Epithelial cell of prostate (primary cell): ENCODE measurements at regions not wholly inside any gene's neighbourhood (a gene's known extent, or its start where the extent isn't known, plus 50 kb on each side); places are given as distances from the start of the nearest gene placed in this dataset.

Experiments used
- DNase-seq: peaks from one replicate; pipeline ENCODE4 v3.0.0-alpha.2; 2011; ENCODE audit warnings: low read depth, low spot score
- H3K27ac ChIP-seq: fragments of 450-650 bp; 2 replicates; pipeline ENCODE4 v1.5.1; 2017; ENCODE audit warnings: mild to moderate bottlenecking

DNA sequence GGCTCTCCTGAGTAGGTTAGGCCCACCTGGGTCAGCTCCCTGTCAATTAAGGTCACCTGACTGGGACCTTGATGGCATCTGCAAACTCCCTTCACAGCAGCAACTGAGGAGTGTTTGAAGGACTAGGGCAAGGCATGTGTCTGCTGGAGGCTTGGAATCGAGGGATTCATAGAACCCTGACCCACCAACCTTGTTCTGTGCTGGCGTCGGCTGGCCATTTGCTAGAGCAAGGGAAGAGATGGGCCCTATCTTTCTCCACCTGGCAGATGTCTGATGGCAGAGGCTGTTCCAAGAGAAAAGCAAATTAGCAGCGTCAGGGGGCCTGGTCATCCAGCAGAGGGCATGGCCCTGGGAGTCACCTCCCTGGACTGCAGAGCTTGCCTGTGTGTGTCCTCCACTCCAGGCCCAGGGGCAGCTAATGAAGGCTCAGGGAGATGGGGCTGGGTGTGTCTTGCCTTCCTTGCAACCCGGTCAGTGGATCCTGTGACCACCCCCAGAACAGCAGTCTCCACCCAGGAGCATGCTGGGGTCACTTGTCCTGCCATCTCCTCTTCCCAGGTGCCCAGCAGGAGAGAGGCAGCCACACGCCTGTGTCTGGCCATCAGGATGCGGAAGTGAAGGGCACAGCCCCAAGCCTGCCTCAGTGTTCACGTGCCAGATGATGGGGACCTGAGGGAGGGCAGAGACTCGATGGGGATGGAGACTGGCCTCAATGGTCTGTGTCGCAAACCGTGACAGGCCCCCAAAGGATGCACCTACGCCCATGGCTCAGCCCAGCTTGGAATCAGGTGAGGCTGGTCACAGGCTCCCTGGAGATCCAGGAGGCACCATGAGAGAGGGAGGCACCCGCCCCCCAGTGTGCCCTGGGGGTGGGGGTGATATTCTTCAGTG, 53.9 kb downstream of the BARX1 start:
- DNase-seq: no peak
- no peak overlapping the region for H3K27ac ChIP-seq

DNA sequence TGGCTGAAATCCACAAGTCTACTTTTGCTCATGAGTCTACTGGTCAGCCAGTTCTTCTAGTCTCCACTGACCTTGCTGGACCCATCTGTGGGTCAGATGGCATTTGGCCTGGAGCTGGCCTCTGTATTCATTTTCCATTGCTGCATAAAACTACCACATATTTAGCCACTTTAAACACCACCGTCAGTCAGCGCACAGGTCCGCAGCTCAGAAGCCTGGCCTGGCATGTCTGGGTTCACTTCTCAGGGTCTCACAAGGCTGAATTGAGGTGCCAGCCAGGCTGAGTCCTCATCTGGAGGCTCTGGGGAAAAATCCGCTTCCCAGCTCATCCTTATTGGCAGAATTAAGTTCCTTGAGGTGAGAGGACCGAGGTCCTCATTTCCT, 54.7 kb downstream of the BARX1 start:
- no peak for DNase-seq
- H3K27ac ChIP-seq: no peak overlapping the region

DNA sequence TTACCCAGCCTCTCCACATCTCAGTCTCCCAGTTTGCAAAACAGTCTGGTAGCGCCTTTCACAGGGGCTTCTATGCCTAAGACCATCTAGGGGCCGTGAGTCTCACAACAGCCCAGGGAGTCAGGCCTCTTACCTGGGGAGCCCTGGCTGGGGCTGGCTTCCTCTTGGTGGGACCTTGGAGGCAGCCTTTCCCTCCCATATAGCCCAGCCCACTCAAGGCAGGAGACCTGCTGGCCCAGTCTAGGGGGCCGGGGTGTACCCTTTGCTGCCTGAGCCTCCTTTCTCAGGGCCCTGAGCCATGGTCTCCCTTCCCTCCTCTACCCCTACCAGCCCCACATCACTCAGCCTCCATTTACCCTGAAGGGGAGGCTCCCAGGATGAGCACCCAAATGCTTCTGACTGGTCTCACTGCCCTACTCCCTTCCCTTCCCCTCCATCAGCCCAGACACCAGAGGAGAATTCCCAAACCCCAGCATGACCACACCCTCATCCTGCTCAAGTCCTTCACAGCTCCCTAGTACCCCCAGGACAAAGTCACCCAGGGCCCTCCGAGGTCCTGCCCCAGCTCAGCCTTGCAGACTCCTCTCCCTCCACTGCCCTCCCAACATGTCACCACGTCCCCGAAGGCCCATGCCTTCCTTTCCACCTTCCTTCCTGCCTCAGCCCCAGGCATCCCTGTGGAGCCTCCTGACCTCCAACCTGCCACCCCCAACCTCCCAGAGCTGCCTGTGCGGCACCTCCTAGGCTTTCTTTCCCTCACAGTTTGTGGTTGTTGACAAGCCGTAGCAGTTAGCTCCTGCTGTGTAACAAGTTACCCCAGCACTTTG, 55.3 kb downstream of the BARX1 start:
- H3K27ac ChIP-seq: no peak overlapping the region
- DNase-seq: no peak

DNA sequence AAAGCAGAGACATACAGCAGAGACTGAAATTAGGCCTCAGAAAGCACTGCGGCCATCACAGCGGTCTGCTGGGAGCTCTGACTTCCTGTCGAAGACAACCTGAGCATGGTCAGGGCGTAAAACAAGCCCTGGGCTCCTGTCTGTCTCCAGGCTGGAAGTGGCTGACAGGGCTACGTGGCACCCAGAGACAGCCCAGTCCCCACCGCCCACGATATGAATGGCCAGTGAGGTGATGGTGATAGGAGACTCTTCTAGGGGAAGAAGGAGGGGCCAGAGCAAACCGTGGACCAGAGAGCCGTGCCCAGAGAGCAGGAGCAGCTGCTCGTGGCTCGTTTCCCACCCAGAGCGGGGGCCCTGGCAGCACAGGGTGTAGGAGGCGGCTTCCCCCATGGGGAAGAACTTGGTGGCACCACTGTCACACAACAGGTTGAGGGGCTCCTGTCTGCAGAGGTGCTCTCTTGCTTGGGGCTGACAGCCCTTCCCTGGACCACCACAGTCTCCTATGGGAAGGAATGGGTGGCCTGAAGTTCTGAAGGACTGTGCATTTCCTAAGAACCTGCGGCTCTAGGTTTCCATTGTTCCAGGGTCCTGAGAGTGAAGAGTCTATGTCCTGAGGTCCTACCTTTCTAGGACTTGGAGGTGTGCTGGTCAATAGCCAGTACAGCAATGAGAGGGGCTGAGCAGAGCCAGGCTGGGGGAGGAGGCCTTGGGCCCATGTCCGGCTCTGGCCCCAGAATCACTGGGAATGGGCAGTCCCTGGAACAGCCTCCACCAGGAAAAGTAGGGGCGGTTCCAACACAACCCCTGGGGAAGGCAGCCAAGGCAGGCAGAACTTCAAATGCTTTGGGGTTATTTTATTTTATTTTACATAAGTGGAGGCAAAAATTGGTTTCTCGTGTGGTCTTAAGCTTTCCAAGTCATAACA, 56.4 kb downstream of the BARX1 start:
- DNase-seq: no peak
- no peak overlapping the region for H3K27ac ChIP-seq

DNA sequence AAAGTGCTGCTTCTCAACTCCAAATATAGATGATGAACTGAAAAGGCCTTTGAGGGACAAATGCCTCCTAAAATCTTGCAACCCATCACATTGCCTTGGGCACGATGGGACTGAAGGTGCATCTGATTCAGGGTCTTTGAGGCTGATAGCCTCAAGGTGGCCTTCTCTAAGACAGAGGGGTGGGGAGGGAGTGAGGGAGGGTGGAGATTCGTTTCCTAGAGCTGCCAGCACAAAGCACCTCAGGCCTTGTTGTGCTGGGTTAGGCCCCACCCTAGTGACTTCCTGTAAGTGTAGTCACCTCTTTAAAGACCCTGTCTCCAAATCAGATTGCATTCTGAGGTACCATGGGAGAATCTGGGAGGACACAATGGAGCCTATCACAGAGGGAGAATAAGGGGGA, 57.1 kb downstream of the BARX1 start:
- H3K27ac ChIP-seq: no peak overlapping the region
- DNase-seq: no peak

DNA sequence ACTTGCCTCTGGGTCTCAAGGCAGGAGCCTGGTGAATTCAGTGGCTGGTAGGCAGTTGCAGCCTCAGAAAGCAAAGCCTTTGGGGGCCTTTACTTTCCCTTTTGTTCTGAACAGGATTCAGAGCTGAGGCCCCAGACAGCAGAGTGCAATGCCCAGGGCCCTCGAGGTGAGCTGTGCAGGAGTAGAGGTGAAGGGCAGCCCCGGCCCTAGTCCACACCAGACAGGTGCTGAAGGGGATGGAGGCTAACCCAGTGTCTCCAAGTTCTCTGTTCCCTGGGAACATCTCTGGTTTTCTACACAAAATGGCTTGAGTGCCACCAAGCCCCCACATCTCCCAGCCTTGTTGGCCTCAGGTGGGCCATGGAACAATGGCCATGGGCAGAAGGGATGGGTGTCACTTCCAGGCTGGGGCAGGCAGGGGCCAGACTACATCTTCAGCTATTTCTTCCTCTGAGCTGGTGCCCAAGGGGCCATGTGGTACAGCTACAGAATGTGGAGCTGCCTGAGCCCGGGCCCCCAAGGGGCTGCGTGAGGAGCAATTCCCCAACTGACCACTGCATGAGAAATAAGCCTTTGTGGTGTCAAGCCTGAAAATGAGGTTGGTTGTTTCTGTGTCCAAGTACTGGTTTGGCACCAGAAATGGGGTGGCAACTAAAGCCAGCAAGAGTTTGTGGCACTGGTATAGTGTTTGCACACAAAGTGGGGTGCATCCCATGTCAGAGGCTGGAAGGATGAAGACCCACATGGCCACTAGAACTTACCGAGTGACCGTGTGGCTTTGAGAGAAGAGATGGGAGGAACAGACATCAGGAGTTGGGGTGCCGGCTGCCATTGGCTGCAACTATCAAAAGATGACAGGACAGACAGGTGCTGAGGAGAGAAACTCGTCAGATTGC, 57.8 kb downstream of the BARX1 start:
- no peak for DNase-seq
- no peak overlapping the region for H3K27ac ChIP-seq

DNA sequence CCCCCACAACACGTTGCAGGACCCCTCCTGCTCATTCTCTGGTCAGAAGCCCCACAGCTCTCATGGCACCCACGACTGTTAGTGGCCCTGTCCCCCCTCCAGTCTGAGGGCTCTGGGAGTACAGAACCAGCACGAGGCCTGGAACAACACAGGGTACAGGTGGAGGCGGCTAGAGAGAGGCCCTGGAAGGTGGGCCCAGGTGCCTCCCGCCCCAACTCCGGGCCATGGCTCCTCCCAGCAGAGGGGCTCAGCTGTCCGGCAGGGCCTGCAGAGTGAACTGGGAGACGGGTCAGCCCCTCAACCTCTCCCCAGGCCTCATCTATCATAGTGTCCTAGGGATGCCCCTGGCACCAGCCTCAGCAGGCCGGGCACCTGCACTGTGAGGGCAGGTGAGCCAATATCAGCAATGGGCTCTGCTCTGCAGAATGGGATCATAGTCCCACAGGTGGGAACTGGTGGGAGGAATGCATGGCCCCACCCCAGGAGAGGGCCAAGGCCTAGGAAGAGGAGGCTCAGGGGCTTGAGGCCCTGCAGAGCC, 58.6 kb downstream of the BARX1 start:
- H3K27ac ChIP-seq: no peak overlapping the region
- DNase-seq: no peak

DNA sequence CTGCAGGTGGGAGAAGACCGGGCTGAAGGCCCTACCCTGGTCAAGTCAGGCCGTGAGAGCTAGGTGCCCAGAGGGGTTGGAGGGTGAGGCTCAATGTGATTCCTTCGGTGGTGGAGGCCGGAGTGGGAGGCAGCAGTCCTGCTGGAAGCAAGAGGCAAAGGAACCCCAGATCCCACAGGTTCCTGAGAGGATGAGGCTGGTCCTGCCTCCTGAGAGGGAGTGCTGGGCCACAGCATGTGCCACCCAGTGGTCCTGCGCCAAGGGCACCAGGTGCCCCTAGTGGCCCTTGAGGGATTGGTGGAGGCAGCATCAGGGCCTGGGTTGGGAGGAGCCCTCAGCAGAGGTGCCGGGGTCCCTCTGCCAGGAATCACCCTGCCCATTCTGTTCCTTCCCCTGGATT, 59.1 kb downstream of the BARX1 start:
- H3K27ac ChIP-seq: no peak overlapping the region
- DNase-seq: no peak

DNA sequence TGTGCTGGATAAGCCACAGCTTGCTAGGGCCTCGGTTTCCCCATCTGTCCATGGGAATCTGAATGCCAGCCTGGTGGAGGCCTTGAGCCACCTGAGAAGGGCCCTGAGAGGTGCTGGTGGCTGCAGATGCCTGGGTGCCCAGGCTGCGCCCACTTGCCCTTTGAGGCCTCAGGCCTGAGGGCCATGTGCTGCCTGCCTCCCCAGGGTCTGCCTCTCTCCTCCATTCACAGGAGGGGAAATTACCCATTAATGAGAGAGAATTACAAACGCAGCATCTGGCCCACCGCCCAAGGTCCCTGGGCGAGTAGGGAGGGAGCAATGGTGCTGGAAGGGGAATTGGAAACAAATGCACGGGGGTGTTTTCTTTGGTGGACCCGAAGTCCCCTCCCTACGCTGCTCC, 59.6 kb downstream of the BARX1 start:
- no peak for DNase-seq
- H3K27ac ChIP-seq: no peak overlapping the region

DNA sequence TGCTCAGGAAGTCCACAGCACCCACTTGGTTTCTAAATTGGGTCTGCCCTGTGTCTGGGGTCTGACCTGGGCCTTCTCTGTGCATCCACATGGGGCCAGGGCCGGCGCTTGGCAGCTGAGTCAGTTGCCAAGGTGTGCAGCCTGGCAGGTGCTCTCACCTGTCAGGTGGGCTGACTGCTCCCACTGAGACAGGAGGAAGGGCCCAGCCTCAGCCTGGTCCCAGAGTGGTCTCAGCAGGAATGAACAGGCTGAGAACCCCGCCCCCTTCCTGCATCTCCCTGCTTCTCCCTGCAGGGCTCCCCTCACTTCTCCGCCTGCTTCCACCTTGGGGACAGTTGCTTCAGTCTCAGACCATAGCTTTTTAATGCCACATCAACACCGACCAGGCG, 60.5 kb downstream of the BARX1 start:
- H3K27ac ChIP-seq: no peak overlapping the region
- DNase-seq: no peak

DNA sequence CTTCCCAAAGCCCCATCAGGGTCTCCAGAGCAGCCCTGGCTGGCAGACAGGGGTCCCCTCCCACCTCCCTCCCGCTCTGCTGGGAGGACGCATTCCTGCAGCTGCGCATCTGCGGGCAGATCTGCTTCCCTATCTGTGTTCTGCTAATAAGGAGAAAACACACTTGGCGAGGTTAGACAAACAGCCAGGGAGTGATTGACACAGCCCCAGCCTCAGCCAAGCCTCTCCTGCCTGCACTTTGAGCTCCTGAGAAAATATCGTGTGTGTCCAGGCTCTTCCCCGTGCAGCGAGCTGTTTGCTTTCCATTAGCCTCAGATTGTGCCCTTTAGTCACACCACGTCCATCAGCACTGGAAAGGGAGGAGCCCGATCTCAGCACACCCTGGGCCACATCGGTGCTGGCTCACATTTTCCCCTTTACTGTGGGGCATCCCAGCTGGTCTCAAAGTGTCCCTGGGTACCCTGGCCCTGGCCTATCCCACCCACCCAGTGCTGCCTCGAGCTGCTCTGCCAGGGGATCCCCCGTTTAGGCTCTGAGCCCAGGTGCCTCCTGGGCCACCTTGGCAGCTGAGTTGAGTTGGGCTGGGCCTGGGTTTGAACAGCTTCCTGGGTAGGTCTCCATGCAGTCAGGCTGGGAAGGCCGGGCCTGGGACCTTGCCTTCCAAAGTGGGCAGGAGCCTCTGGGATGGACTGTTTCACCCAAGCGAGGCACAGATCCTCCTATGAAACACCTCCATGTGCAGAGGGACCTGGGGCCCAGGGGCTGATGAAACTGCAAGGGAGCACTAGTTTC, 61.1 kb downstream of the BARX1 start:
- H3K27ac ChIP-seq: no peak overlapping the region
- no peak for DNase-seq

DNA sequence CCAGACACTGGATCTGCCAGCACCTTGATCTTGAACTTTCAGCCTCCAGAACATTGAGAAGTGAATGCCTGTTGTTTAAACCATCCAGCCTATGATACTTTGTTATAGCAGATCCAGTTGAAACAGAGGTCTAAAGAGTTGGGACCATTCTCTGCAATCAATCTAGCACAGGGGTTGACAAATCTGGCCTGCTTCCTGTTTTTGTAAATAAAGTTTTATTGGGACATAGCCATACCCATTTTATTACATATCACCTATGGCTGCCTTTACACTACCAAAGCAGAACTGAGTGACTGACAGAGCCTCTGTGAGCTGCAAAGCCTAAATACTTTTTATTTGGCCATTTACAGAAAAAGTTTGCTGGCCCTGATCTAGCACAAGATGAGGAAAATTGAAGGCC, 62.0 kb downstream of the BARX1 start:
- H3K27ac ChIP-seq: no peak overlapping the region
- DNase-seq: no peak

DNA sequence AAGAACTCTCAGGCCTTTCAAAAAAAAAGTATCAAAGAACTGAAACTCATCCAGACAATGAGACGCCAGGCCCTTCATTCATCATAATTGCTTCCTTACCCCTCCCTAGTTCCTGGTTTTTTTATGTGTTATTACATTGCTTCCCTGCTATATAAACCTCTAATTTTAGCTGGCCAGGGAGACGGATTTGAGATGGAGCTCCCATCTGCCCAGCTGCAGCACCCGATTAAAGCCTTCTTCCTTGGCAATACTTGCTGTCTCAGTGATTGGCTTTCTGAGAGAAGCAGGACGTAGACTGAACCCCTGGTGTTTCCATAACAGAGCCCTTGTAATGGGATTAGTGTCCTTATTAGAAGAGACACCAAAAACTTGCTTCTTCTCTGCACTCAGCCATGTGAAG, 62.4 kb downstream of the BARX1 start:
- no peak for DNase-seq

DNA sequence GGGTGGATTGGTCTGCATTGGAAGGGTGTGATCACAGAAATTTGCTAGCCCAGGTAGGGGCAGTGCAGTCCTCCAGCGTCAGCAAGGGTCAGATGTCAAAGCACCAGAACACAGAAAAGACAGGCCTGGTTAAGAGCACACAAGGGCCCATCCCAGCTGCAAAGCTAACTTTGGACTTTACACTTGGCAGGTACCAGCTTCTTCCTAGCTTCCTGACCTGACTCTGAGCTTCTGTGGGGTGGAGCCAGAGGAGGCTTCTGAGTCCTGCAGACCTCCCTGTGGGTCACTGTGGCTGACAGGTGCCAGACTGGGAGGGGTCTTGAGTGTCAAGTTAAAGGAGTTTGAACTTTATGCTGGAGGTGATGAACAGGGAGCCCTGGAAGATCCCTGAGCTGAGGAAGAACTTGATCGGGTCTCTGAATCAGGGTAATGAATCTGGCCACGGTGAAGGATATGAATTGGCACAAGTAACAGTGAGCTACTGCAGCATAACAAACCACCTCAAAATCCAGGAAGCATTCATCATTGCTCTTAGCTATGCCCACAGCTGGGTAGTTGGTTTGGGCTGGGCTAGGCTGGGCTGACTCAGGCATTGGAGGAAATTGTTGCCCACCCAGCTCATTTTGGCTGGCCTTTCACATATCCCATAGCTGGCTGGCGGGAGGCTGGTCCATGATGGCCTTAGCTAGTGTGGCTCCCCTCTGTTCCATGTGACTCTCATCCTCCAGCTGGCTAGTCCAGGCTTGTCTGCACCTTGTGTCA, 63.4 kb downstream of the BARX1 start:
- no peak for DNase-seq
- no peak overlapping the region for H3K27ac ChIP-seq

More for the DNA sequence above, 62.4 kb downstream of the BARX1 start:
- no peak overlapping the region for H3K27ac ChIP-seq

DNA sequence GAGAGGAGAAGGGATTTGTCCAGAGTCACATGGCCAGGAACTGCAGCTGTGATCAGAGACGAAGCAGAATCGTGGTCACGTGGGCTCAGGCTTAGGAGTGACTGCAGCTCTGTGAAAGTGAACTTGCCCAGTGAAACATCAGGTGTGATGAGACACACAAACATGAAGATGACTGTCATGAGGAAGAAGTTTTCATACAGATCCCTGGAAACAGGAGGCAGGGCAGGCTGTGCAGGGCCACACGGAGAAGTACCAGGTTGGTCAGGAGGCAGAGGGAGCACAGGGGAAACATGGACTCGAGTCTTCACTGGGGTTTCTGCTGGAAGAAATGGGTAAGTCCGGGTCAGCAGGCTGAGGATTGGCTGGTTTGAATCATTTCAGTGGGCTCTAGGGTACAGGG, 64.1 kb downstream of the BARX1 start:
- DNase-seq: no peak
- no peak overlapping the region for H3K27ac ChIP-seq

DNA sequence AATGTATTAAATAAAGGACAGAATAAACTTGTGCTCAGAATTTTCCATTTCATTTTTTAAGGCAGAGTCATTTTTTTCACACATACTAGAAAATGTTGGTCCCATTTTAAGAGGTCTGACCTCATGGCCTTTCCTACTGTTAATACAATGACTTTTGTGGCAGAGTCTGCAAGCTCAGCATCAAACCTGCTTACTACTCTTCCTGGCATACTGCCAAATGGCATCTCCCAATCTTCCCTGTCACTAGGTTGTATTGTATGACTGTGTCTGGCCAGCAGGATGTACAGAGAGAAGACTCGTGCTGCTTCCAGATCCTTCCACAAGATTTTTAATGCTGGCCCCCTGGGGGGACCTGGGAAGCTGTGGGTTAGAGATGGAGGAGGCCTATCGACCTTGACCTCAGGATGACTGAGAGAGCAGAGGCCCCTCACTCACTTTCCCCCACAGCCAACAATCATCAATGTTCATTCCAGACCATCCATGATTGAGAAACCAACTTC, 64.7 kb downstream of the BARX1 start:
- H3K27ac ChIP-seq: no peak overlapping the region
- no peak for DNase-seq

DNA sequence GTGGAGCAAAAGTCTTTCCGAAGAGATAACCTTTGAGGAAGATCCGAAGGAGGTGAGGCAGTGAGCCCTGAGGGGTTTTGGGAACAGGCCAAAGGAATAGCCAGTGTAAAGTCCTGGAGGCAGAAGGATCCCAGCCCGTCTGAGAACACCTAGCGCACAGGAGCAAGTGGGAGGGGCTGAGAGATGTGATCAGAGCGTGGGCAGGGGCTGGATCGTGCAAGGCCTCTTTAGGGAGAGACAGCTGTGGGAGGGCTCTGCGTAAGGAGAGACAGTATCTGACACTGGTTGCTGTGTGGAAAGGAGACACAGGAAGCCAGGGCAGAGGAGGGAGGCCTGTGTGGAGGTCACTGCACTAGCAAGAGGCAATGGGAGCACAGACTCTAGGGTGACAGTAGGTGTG, 68.2 kb downstream of the BARX1 start:
- H3K27ac ChIP-seq: no peak overlapping the region
- DNase-seq: no peak

DNA sequence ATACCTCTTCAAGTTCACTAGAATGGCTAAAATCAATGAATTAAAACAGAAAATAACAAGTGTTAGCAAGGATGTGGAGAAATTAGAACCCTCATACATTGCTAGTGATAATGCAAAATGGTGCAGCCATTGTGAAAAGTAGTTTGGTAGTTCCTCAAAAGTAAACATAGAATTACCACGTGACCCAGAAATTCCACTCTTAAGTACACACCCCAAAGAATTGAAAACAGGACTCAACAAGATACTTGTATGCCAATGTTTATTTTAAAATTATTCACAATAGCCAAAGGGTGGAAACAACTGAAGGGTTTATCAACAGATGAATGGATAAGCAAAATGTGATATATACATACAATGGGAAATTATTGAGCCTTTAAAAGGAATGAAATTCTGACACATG, 70.3 kb downstream of the BARX1 start:
- peak; percentile 1 for DNase-seq

More for the DNA sequence above, 70.3 kb downstream of the BARX1 start:
- no peak overlapping the region for H3K27ac ChIP-seq
